Body of pancreas (tissue), 4 donors: ENCODE measurements at regions not wholly inside any gene's neighbourhood (a gene's known extent, or its start where the extent isn't known, plus 50 kb on each side); places are given as distances from the start of the nearest gene placed in this dataset.

Experiments
- ATAC-seq: fragments of 150-250 bp; one replicate; pipeline ENCODE4 v1.9.1; 2016
- DNase-seq, 4 donors: peaks; one replicate each; pipeline ENCODE4 v3.0.0-alpha.2; 2019
- H3K27ac ChIP-seq, 4 donors: fragments of 200-600 bp; sonication (generic); 1 replicate in 3 of 4; 2 replicates in 1 of 4; pipeline versions ENCODE4 v1.5.1 to v1.6.1; 2016 to 2019; ENCODE audit warnings: mild to moderate bottlenecking in 1 of 4, mixed read lengths in 1 of 4, moderate library complexity in 1 of 4
- H3K27me3 ChIP-seq, 2 donors: fragments of 200-600 bp; sonication (generic); one replicate each; pipeline ENCODE4 v1.6.0; 2016; ENCODE audit warnings: mild to moderate bottlenecking in 1 of 2
- H3K36me3 ChIP-seq, 2 donors: fragments of 200-600 bp; sonication (generic); replicated peaks in 1 of 2; 2 replicates each; pipeline ENCODE4 v1.5.1; 2016; ENCODE audit warnings: low read depth in 2 of 2; ENCODE audit not compliant: insufficient read depth in 1 of 2
- H3K4me1 ChIP-seq: fragments of 200-600 bp; sonication (generic); one replicate; pipeline ENCODE4 v1.6.0; 2016
- H3K4me3 ChIP-seq, 2 donors: fragments of 200-600 bp; sonication (generic); 1 replicate in 1 of 2; 2 replicates in 1 of 2; pipeline ENCODE4 v1.5.1; 2016 to 2019
- H3K9me3 ChIP-seq, 3 donors: fragments of 200-600 bp; sonication (generic); 1 replicate in 2 of 3; 2 replicates in 1 of 3; pipeline ENCODE4 v1.5.1; 2016
- POLR2A ChIP-seq, 3 donors: fragments of 450-650 bp; IDR thresholded peaks; one replicate each; pipeline ENCODE4 v1.6.1; 2016; ENCODE audit warnings: antibody characterized with exemption in 3 of 3, mild to moderate bottlenecking in 2 of 3
- whole genome bisulfite sequencing, 2 donors: methylation state at CpG; one replicate each; pipeline ENCODE4 v1.1.5; 2017; 5-methylcytosine and 5-hydroxymethylcytosine counted together
- intact Hi-C: fragments of 100-400 bp; cut with DNase I; formaldehyde crosslinking; loops from one replicate; pipeline ENCODE4 v1.15.1; 2023
- TF ChIP-seq, protein P1 (sequence below), 7 experiments: fragments of 450-650 bp in 4 of 7; fragments of 200-600 bp in 3 of 7; sonication (generic) in 3 of 7; IDR thresholded peaks; one replicate each; pipeline ENCODE4 v1.5.1; 2016 to 2019; ENCODE audit warnings: antibody characterized with exemption in 7 of 7

GRCh38 chr4:54550395-54551171 is 107.2 kb upstream of the KIT start:
- H3K27ac ChIP-seq: no peak overlapping the region
- WGBS, 2 donors: 35 to 50% methylated on average over 8 of the region's 8 CpGs
- peaks cover 10% of the 10 kb centered on the region for H3K4me1 ChIP-seq
- TF ChIP-seq POLR2A (IDR thresholded peaks at IDR 0.05): no peak
- TF ChIP-seq, protein P1, sequence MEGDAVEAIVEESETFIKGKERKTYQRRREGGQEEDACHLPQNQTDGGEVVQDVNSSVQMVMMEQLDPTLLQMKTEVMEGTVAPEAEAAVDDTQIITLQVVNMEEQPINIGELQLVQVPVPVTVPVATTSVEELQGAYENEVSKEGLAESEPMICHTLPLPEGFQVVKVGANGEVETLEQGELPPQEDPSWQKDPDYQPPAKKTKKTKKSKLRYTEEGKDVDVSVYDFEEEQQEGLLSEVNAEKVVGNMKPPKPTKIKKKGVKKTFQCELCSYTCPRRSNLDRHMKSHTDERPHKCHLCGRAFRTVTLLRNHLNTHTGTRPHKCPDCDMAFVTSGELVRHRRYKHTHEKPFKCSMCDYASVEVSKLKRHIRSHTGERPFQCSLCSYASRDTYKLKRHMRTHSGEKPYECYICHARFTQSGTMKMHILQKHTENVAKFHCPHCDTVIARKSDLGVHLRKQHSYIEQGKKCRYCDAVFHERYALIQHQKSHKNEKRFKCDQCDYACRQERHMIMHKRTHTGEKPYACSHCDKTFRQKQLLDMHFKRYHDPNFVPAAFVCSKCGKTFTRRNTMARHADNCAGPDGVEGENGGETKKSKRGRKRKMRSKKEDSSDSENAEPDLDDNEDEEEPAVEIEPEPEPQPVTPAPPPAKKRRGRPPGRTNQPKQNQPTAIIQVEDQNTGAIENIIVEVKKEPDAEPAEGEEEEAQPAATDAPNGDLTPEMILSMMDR (IDR thresholded peaks at IDR 0.05): no peak
- DNase-seq (no peak), ATAC-seq (no peak)
- no peaks in the 10 kb centered on the region for H3K27me3 ChIP-seq
- no peaks in the 10 kb centered on the region for H3K9me3 ChIP-seq
- no peak overlapping the region for H3K4me3 ChIP-seq
- intact Hi-C loops: no loop called here
- H3K36me3 ChIP-seq: no peaks in the 10 kb centered on the region

- H3K9me3 ChIP-seq: no peaks in the 10 kb centered on the region
- no peak for ATAC-seq
- TF ChIP-seq, protein P1 (IDR thresholded peaks at IDR 0.05): no peak
- no peak for TF ChIP-seq POLR2A (IDR thresholded peaks at IDR 0.05)
- H3K36me3 ChIP-seq: no peaks in the 10 kb centered on the region
- no peak overlapping the region for H3K4me3 ChIP-seq
- intact Hi-C loops: no loop called here
- DNase-seq: no peak
- peaks cover 1% of the 10 kb centered on the region for H3K4me1 ChIP-seq
- H3K27me3 ChIP-seq: no peaks in the 10 kb centered on the region
- WGBS, 2 donors: 70 to 76% methylated on average over 5 of the region's 5 CpGs
- H3K27ac ChIP-seq: no peak overlapping the region
Measured at GRCh38 chr4:54553001-54553400, 104.8 kb upstream of the KIT start.

- no peak for ATAC-seq
- Histone ChIP-seq H3K4me1 (peaks cover 6% of the 10 kb centered on the region), H3K9me3 (no peaks in the 10 kb centered on the region), H3K4me3 (no peak overlapping the region), H3K36me3 (no peaks in the 10 kb centered on the region), H3K27me3 (no peaks in the 10 kb centered on the region), H3K27ac (no peak overlapping the region)
- 58 to 70% methylated on average over 9 of the region's 9 CpGs for WGBS, 2 donors
- intact Hi-C loops: no loop called here
- no peak for DNase-seq
- no peak for TF ChIP-seq POLR2A (IDR thresholded peaks at IDR 0.05)
- TF ChIP-seq, protein P1 (IDR thresholded peaks at IDR 0.05): no peak
Measured at GRCh38 chr4:54554339-54554990, 103.3 kb upstream of the KIT start.

DNA sequence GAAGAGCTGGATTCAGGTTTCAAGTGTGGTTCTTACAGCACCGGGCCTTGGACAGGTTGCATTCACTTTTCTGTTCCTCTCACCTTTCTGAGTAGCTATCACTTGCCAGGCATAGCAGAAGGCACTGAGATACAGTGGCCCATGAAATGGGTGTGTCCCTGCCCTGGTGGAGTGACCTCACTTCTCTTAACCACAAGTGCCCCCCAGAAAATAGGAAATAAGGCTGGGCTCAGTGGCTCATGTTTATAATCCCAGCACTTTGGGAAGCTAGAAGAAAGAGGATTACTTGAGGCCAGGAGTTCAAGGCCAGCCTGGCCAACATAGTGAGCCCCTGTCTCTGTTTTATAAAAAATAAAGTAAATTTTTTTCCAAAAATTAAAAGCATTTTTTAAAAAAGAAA is 101.7 kb upstream of the KIT start:
- TF ChIP-seq, protein P1 (IDR thresholded peaks at IDR 0.05): no peak
- no peak for TF ChIP-seq POLR2A (IDR thresholded peaks at IDR 0.05)
- ATAC-seq (no peak), DNase-seq (no peak)
- H3K27me3 ChIP-seq: no peaks in the 10 kb centered on the region
- H3K36me3 ChIP-seq: no peaks in the 10 kb centered on the region
- H3K4me1 ChIP-seq: peaks cover 6% of the 10 kb centered on the region
- no peak overlapping the region for H3K27ac ChIP-seq
- H3K4me3 ChIP-seq: no peak overlapping the region
- no peaks in the 10 kb centered on the region for H3K9me3 ChIP-seq
- 79 to 96% methylated on average over 1 of the region's 1 CpG for WGBS, 2 donors
- intact Hi-C loops: no loop called here
